Ecto neural progenitor cell (in vitro differentiated cells): ENCODE measurements at regions not wholly inside any gene's neighbourhood (a gene's known extent, or its start where the extent isn't known, plus 50 kb on each side); places are given as distances from the start of the nearest gene placed in this dataset.

Experiments used
- DNase-seq: peaks from one replicate; pipeline ENCODE4 v3.0.0-alpha.2; 2018; ENCODE audit warnings: low spot score

DNA sequence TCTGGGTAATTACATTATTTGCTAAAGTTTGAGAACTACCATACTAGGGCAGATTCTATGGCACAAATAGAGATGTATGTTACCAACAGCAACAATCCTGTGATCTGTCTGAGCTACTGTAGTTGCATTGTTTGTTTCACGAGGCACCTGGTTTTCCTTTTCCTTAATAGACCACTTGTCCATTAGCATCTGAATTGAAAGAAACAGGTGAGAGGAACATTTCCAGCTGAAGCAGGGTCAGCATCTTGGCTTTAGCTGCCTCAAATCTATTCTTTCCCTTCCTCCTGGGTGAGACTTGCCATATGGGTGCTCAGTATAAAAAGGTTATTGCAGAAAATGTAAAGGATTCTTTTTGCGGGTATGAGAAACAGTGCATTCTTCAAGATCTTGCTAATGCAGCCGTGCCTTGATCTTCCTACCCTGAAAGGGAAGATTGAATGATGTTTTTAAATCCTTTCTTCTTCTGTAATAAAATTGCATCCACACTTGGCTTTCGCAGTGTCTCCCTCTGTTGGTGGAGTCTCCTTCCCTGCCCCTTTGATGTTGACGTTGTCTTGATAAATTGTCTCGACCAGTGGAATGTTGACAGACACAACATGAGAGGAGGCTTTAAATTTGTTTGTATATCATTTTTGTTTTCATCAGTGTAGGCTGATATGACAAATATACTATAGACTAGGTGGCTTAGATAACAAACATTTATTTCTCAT, 118.0 kb upstream of the BRINP1 start:
- no peak for DNase-seq

- DNase-seq, result no peak
Measured at GRCh38 chr9:119483153-119483552, 113.9 kb upstream of the BRINP1 start.

DNA sequence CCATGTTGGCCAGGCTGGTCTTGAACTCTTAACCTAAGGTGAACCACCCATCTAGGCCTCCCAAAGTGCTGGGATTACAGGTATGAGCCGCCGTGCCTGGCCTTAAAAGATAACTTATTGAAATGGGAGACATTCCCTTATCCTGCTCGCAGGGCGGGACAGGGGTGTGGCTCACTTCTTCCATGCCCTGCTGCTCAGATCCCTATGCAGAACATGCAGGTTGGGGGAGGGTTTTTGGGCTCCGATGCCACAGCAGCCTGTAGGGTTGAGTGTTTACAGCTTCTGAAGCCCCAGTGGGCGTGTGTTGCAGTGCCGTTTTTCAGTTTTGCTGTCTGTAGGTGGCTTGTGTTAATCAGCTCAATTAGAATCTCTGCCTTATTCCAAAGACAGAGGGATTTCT, 108.0 kb upstream of the BRINP1 start:
- no peak for DNase-seq

DNA sequence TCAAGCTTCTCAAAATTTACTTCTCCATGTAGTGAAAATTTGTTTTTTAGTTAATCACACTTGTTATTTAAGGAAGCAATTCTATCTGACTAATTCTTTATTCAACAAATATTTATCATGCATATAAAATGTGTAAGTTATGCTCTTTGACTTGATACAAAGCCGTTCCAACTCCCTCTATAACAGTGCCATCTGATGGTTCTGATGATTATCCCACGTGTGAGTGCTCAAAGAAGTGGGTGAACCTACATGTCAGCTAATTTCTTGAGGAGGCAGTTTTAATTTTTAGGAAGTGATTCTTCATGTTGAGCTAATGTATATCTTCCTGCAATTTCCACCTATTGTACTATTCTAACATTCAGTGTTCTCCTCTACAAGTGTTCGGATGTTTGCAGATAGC, 88.8 kb upstream of the BRINP1 start:
- no peak for DNase-seq

GRCh38 chr9:119453980-119454379, 84.7 kb upstream of the BRINP1 start:
- no peak for DNase-seq

GRCh38 chr9:119453490-119453911, 84.3 kb upstream of the BRINP1 start:
- DNase-seq, result no peak

GRCh38 chr9:119451426-119451825, 82.2 kb upstream of the BRINP1 start:
- no peak for DNase-seq

- no peak for DNase-seq
Measured at GRCh38 chr9:119443179-119443578, 73.9 kb upstream of the BRINP1 start.

- DNase-seq, result no peak
Measured at GRCh38 chr9:119441832-119442231, 72.6 kb upstream of the BRINP1 start.

DNA sequence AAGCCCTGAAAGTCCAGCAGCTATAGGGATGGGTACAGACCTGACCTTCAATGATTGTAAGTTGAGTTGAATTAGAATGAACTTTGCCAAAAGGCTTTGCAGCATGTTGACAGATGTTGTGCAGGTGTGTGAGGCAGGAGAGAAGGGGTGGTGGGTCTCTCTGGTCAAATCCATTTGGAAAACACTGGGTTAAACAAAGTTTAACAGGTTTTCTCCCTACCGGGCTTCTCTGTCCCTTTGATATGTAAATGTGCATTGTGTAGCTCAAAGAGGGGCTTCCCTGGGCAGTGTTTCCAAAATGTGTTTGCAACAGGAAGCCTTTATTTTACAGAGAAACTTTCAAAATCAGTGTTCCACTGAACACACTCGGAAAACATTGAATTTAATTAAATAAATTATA, 72.1 kb upstream of the BRINP1 start:
- no peak for DNase-seq

DNA sequence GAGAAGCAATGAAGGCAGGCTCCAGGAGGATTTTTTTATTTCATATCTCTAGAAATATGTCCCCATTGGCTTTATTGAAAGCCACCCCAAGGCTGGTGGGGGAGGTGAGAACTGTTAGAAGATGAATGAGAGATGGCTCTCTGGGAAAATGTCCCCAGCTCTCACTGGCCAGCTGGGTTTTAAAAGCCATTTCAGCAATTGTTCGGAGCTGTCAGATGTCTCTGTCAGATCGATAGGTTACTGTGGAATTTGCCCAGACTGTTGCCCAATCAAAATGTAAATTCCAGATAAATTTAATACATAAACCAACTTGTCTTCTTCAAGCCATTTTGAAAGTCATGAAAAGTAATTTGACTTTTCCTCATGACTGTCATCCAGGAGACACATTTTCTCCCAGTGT, 67.0 kb upstream of the BRINP1 start:
- no peak for DNase-seq

- DNase-seq, result no peak
Measured at GRCh38 chr9:119435076-119435475, 65.8 kb upstream of the BRINP1 start.

- no peak for DNase-seq
Measured at GRCh38 chr9:119432428-119432827, 63.2 kb upstream of the BRINP1 start.

- no peak for DNase-seq
Measured at GRCh38 chr9:119429302-119429701, 60.1 kb upstream of the BRINP1 start.

- DNase-seq, result no peak
Measured at GRCh38 chr9:119420231-119420630, 51.0 kb upstream of the BRINP1 start.
